ENCODE measurements at regions not wholly inside any gene's neighbourhood (a gene's known extent, or its start where the extent isn't known, plus 50 kb on each side); places are given as distances from the start of the nearest gene placed in this dataset.

DNA sequence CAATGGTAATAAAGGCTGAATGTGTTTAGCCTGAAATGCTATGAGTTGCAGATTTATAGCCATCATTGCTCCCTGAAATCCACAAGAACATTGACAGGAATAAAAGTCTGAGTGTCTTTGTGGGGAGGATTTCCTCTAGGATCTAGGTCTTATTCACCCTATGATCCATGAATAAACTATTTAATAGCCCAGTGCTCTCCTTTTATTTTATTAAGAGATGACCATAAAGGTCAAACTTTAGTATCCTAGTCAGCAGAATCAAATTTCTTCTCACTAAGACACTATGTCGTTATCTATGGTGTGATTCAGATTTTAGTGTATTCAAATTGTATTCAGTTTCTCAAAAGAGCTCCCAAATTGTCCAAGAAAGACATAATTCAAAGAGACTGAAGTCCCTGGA lies 67.8 kb upstream of the AKR1E2 start:
- Histone ChIP-seq H3K4me3 (no peak overlapping the region), H3K4me1 (no peaks in the 10 kb centered on the region), H3K9me3 (replicated peaks) (no peaks in the 10 kb centered on the region), H3K27ac (replicated peaks) (no peak overlapping the region), H3K36me3 (no peaks in the 10 kb centered on the region), H3K27me3 (ENCODE audit: low read depth) (no peaks in the 10 kb centered on the region)
- intact Hi-C loops (cut with micrococcal nuclease) = no loop called here
- no peak for DNase-seq
- TF ChIP-seq, protein P1, sequence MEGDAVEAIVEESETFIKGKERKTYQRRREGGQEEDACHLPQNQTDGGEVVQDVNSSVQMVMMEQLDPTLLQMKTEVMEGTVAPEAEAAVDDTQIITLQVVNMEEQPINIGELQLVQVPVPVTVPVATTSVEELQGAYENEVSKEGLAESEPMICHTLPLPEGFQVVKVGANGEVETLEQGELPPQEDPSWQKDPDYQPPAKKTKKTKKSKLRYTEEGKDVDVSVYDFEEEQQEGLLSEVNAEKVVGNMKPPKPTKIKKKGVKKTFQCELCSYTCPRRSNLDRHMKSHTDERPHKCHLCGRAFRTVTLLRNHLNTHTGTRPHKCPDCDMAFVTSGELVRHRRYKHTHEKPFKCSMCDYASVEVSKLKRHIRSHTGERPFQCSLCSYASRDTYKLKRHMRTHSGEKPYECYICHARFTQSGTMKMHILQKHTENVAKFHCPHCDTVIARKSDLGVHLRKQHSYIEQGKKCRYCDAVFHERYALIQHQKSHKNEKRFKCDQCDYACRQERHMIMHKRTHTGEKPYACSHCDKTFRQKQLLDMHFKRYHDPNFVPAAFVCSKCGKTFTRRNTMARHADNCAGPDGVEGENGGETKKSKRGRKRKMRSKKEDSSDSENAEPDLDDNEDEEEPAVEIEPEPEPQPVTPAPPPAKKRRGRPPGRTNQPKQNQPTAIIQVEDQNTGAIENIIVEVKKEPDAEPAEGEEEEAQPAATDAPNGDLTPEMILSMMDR (IDR thresholded peaks at IDR 0.05; ENCODE audit: borderline replicate concordance) = no peak

DNA sequence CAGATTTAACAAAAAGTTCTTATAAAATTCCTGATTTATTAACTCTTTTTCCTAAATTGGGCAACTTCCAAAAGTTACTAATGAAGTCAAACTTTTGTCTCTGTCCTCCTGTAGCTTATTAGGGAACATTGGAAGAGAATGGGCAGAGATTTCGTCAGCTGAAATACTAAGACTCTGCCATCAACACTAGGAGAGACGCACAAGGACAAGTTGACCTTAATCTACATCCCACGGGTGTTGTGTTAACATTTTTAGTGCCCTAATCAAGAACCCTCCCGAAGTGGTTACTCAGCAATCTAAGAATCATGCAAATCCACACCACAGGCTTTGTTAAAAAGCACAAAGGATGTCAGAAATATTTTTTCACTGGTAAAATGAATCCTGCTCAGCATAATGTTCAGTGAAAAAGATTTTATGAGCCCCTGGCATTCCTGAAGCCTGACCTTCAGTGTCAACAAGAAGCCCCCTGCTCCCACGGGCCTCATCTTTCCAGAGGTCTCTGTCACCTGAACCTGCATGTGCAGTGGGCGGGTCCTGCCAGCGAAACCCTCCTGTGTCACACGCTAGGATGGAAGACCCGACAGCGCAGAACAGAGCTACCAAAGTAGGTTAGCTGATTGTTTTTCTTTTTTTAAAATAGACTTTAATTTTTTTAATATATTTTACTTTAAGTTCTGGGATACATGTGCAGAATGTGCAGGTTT lies 70.6 kb upstream of the AKR1E2 start:
- Histone ChIP-seq H3K27me3 (ENCODE audit: low read depth) (no peaks in the 10 kb centered on the region), H3K4me3 (no peak overlapping the region), H3K27ac (replicated peaks) (no peak overlapping the region), H3K36me3 (no peaks in the 10 kb centered on the region), H3K4me1 (no peaks in the 10 kb centered on the region), H3K9me3 (replicated peaks) (no peaks in the 10 kb centered on the region)
- TF ChIP-seq, protein P1 (IDR thresholded peaks at IDR 0.05; ENCODE audit: borderline replicate concordance) = no peak
- intact Hi-C loops (cut with micrococcal nuclease) = no loop called here
- no peak for DNase-seq

GRCh38 chr10:4754143-4754542 lies 71.9 kb upstream of the AKR1E2 start:
- Histone ChIP-seq H3K27me3 (ENCODE audit: low read depth) (no peaks in the 10 kb centered on the region), H3K27ac (replicated peaks) (no peak overlapping the region), H3K9me3 (replicated peaks) (no peaks in the 10 kb centered on the region), H3K4me3 (no peak overlapping the region), H3K36me3 (no peaks in the 10 kb centered on the region), H3K4me1 (no peaks in the 10 kb centered on the region)
- intact Hi-C loops (cut with micrococcal nuclease) = no loop called here
- TF ChIP-seq, protein P1 (IDR thresholded peaks at IDR 0.05; ENCODE audit: borderline replicate concordance) = no peak
- no peak for DNase-seq

DNA sequence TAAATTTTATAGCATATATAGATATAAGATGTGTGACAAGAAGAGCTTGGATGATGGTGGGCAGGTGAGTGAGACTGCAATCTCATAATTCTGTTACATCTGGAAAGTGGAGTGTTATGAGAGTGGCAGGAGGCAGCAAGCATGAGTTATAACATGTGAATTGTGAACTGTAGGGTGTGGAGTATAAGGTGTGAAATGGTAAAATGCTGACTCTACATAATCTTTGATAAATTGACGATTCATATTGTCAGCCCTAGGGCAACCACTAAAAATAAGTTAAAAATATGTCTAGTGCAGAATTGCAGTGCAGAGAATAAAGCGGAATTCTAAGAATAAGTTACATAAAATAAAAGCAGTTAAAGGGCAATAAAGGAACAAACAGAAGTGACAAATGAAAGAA lies 74.8 kb upstream of the AKR1E2 start:
- H3K4me3 ChIP-seq = no peak overlapping the region
- TF ChIP-seq, protein P1 (IDR thresholded peaks at IDR 0.05; ENCODE audit: borderline replicate concordance) = no peak
- H3K9me3 ChIP-seq (replicated peaks) = no peaks in the 10 kb centered on the region
- no peak overlapping the region for H3K27ac ChIP-seq (replicated peaks)
- H3K36me3 ChIP-seq = no peaks in the 10 kb centered on the region
- DNase-seq = no peak
- no peaks in the 10 kb centered on the region for H3K4me1 ChIP-seq
- intact Hi-C loops (cut with micrococcal nuclease) = no loop called here
- no peaks in the 10 kb centered on the region for H3K27me3 ChIP-seq (ENCODE audit: low read depth)

GRCh38 chr10:4749271-4749574 lies 76.8 kb upstream of the AKR1E2 start:
- H3K4me3 ChIP-seq = no peak overlapping the region
- peaks cover under 1% of the 10 kb centered on the region for H3K9me3 ChIP-seq (replicated peaks)
- no peaks in the 10 kb centered on the region for H3K36me3 ChIP-seq
- H3K27ac ChIP-seq (replicated peaks) = no peak overlapping the region
- TF ChIP-seq, protein P1 (IDR thresholded peaks at IDR 0.05; ENCODE audit: borderline replicate concordance) = no peak
- no peaks in the 10 kb centered on the region for H3K4me1 ChIP-seq
- intact Hi-C loops (cut with micrococcal nuclease) = no loop called here
- H3K27me3 ChIP-seq (ENCODE audit: low read depth) = no peaks in the 10 kb centered on the region
- no peak for DNase-seq

Data from left ventricle myocardium inferior (tissue), 1 donor.